Fibroblast of mammary gland (primary cell): ENCODE measurements at regions not wholly inside any gene's neighbourhood (a gene's known extent, or its start where the extent isn't known, plus 50 kb on each side); places are given as distances from the start of the nearest gene placed in this dataset.

ENCODE experiments used
- DNase-seq: peaks from one replicate; pipeline ENCODE4 v3.0.0-alpha.2; 2010; ENCODE audit warnings: low read depth
- H3K4me3 ChIP-seq: 2 replicates; pipeline ENCODE4 v1.5.1; 2011; ENCODE audit warnings: low read depth, mild to moderate bottlenecking, low read length, moderate library complexity; ENCODE audit not compliant: control insufficient read depth
- CTCF ChIP-seq: conservative IDR thresholded peaks from 2 replicates; pipeline ENCODE4 v1.5.1; 2011; ENCODE audit warnings: low read depth, low read length, inconsistent platforms; ENCODE audit not compliant: control insufficient read depth, insufficient read depth

GRCh38 chr3:28751864-28752263 is 403.2 kb upstream of the AZI2 start:
- TF ChIP-seq CTCF, result no peak
- no peak for DNase-seq

GRCh38 chr3:28752290-28752689 is 403.7 kb upstream of the AZI2 start:
- TF ChIP-seq CTCF, result no peak
- DNase-seq, result no peak
- H3K4me3 ChIP-seq, result no peak overlapping the region

More at GRCh38 chr3:28751864-28752263, 403.2 kb upstream of the AZI2 start:
- H3K4me3 ChIP-seq, result no peak overlapping the region

DNA sequence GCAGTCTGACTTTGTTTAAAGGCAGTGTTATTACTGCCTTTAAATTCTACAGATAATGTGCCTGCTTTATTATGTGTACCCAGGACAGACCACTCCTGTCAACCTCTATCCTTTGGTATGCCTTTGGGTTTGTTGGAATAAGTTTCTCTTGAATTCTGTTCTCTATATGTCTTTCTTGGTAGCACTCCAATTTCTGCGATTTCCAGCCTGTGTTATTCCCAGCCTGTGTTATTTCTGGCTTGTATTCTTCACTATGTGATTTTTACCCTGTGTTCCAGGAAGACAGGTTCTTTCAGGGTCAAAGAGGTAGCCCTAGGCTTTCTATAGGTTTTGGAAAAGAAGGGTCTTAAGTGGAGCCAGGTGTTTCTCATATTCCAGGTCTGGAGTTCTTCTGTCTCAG is 407.4 kb upstream of the AZI2 start:
- DNase-seq, result no peak
- TF ChIP-seq CTCF, result no peak

GRCh38 chr3:28758115-28758514 is 409.5 kb upstream of the AZI2 start:
- no peak for TF ChIP-seq CTCF
- DNase-seq, result no peak
- H3K4me3 ChIP-seq, result no peak overlapping the region

More for the DNA sequence above, 407.4 kb upstream of the AZI2 start:
- H3K4me3 ChIP-seq, result no peak overlapping the region

DNA sequence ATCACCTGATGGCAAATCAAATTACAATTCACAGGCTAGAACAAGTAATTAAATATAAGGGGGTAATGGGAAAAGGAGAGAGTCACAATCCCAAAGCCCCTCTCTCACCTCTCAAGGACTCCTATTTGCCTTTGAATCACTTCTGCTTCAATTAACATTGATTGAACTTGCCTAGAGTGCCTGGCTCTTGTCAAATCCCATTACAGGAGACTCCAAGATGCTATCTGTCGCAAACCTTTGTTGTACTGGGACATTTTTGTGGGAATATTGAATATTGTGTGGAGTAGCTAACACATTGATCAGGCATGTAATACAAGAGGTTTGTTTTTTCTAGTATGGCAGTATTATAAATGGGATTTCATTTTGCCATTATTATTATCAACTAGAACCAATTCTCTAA is 412.8 kb upstream of the AZI2 start:
- no peak for TF ChIP-seq CTCF
- no peak for DNase-seq
- H3K4me3 ChIP-seq, result no peak overlapping the region

GRCh38 chr3:28765194-28765593 is 416.6 kb upstream of the AZI2 start:
- no peak for TF ChIP-seq CTCF
- no peak for DNase-seq
- H3K4me3 ChIP-seq, result no peak overlapping the region

DNA sequence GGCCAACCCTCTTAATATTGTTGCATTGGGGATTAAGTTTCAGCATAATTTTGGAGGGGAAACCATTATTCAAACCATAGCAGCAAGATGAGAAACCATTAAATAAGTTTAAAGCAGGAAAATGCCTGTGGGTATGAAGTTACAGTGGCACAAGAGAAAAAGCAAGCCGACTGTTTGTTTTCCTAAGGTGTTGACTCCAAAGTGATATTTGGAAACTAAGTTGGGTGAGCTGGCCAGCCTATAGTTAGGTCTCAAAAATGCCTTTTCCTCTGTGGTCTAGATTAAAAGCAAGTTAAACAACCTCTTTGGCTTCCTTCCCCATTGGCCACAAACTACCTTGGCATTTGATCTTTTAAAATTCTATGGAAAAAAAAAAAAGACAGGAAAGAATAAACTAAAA is 419.8 kb upstream of the AZI2 start:
- no peak for DNase-seq

More for the DNA sequence above, 419.8 kb upstream of the AZI2 start:
- H3K4me3 ChIP-seq, result no peak overlapping the region
- no peak for TF ChIP-seq CTCF
